Choroid plexus epithelial cell (primary cell): ENCODE measurements at regions not wholly inside any gene's neighbourhood (a gene's known extent, or its start where the extent isn't known, plus 50 kb on each side); places are given as distances from the start of the nearest gene placed in this dataset.
A peak's percentile ranks its signal among the peaks of the same experiment; 100 is the strongest.

ENCODE experiments used
- DNase-seq: peaks from one replicate; pipeline ENCODE4 v3.0.0-alpha.2; 2010; ENCODE audit warnings: low read depth
- H3K4me3 ChIP-seq: 2 replicates; pipeline ENCODE4 v1.5.1; 2011; ENCODE audit warnings: low read depth, mild to moderate bottlenecking, control low read depth, low read length, moderate library complexity
- TF ChIP-seq, protein P1 (sequence below): conservative IDR thresholded peaks from 2 replicates; pipeline ENCODE4 v1.5.1; 2011; ENCODE audit warnings: low read depth, mild to moderate bottlenecking, control low read depth, inconsistent platforms, low read length, moderate library complexity

DNA sequence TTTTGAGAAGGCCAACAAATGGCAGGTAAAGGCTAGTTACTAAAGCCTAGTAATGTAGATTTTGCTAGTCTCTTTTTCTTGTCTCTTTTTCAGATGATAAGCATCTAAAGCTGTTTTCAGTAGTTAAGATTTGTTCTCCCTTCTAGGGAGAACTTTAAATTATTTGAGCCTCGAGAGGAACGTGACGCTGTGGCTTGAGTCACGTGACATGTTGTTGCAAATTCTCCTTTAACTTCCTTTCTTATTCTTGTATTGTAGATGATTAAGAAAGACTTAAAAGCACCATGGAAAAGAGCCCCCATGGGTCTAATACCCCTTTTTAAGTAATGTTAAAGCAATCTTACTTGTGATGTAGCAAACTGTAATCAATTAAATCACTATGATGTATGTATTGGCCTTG lies 2698.7 kb downstream of the PCDH9 start:
- TF ChIP-seq, protein P1, sequence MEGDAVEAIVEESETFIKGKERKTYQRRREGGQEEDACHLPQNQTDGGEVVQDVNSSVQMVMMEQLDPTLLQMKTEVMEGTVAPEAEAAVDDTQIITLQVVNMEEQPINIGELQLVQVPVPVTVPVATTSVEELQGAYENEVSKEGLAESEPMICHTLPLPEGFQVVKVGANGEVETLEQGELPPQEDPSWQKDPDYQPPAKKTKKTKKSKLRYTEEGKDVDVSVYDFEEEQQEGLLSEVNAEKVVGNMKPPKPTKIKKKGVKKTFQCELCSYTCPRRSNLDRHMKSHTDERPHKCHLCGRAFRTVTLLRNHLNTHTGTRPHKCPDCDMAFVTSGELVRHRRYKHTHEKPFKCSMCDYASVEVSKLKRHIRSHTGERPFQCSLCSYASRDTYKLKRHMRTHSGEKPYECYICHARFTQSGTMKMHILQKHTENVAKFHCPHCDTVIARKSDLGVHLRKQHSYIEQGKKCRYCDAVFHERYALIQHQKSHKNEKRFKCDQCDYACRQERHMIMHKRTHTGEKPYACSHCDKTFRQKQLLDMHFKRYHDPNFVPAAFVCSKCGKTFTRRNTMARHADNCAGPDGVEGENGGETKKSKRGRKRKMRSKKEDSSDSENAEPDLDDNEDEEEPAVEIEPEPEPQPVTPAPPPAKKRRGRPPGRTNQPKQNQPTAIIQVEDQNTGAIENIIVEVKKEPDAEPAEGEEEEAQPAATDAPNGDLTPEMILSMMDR: no peak
- no peak for DNase-seq
- H3K4me3 ChIP-seq: no peak overlapping the region

DNA sequence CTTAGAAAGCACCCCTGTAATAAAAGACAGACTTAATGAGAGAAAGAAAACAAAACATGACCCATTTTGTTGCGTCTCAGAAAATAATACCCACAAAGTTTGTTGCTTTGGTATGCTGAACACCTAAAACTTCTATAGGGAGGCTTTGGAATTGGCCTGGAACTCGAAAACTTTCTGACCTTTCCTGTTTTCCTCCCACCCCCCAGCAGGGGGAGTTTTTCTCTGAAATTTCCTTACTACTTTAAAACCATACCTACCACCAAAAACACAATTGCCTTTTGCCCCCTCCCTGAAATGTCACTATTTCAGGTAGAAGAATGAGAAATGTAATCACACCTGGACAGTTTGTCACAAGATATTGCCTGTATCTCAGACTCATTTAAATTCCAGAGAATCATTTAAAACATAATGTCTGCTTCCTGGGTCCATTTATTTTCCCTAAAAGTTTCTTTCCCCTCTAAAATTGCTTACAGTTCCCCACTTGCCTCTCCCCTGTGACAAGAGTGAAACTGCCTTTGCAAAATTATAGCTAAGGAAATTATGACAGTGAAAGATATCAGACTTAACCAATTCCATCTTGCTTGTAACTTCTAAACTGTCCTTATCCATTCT lies 2700.2 kb downstream of the PCDH9 start:
- no peak overlapping the region for H3K4me3 ChIP-seq
- peak; percentile 17 for DNase-seq
- TF ChIP-seq, protein P1: peak; percentile 67

DNA sequence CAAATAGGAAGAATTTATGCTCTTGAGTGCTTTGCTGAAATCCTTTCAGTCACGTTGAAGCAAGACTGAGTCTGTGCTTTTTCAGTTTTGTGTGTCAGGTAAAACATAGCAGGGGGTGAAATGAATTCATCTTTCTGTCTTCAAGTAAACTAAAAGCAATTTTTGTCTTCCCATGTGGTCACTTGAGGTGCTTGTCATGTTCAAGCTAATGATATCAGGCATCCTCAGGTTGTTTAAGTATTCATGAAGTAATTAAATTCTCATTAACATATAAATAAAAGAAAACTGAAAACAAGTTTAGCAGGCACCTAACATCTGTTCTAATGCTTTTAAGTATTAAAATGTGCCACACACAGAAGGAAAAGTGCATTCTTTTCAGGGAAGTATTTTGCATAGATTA lies 2701.3 kb downstream of the PCDH9 start:
- no peak for DNase-seq
- TF ChIP-seq, protein P1: no peak
- H3K4me3 ChIP-seq: no peak overlapping the region

DNA sequence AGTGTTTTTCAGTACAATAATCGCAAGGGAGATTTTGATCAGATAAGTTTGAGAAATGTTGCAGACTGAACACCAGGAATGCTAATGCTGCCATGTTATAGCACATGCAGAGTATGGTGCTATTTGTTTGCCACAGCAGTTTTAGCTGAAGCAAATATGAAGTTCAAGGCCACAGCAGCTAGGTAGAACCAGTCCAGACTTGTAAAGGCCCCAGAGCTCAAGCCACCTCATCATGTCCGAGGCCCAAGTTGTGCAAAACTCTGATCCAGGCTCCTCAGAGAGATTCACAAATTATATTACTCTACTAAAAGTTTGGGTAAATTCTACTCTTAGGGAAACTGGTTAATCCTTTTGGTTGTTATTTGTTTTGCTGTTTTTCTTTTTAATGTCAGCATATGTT lies 2702.6 kb downstream of the PCDH9 start:
- TF ChIP-seq, protein P1: no peak
- H3K4me3 ChIP-seq: no peak overlapping the region
- no peak for DNase-seq

DNA sequence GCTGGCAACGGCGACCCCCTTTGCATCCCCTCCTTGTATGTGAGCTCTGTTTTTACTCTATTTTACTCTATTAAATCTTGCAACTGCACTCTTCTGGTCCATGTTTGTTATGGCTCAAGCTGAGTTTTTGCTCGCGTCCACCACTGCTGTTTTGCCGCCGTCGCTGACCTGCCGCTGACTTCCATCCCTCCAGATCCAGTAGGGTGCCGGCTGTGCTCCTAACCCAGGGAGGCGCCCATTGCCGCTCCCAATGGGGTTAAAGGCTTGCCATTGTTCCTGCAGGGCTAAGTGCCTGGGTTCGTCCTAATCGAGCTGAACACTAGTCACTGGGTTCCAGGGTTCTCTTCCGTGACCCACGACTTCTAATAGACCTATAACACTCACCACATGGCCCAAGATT lies 2704.4 kb downstream of the PCDH9 start:
- TF ChIP-seq, protein P1: no peak
- no peak overlapping the region for H3K4me3 ChIP-seq
- DNase-seq: no peak

DNA sequence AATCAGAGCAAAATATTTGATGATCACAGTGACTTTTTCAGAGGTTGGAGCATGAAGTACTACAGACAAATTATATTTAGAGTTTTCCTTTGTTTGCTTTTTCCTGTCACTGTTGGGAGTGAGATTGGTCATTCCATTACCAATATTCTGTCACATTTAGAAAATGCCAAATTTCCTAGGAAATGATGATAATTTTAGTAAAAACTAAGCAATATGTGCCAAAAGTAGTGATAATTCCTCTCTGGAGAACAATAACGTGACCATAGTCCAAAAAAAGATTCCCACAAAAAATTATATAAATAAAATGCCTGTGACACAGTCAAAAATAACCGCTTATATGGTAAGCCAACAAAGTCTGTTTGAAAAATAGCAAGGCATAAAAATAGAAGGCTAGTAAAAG lies 2719.4 kb downstream of the PCDH9 start:
- TF ChIP-seq, protein P1: no peak
- no peak for DNase-seq
- H3K4me3 ChIP-seq: no peak overlapping the region

DNA sequence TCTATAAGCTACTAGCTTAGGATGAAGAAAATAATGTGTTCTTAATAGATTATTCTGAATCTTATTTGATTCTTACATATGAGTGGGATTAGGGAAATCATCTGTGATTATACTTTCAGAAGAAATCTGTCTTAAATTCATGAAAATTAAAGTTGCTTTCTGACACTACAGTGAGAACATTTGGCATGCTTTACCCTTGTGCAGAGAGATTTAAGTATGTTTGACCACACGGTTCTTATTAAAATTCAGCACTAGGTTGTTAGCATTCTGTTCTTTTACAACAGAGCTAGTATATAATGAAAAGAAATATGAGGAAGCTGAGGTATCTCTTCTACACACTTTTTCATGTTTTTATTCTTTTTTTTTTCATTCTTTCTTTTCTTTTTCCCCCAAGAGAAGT lies 2723.9 kb downstream of the PCDH9 start:
- no peak overlapping the region for H3K4me3 ChIP-seq
- TF ChIP-seq, protein P1: no peak
- no peak for DNase-seq
